ENCODE measurements at regions not wholly inside any gene's neighbourhood (a gene's known extent, or its start where the extent isn't known, plus 50 kb on each side); places are given as distances from the start of the nearest gene placed in this dataset.

DNA sequence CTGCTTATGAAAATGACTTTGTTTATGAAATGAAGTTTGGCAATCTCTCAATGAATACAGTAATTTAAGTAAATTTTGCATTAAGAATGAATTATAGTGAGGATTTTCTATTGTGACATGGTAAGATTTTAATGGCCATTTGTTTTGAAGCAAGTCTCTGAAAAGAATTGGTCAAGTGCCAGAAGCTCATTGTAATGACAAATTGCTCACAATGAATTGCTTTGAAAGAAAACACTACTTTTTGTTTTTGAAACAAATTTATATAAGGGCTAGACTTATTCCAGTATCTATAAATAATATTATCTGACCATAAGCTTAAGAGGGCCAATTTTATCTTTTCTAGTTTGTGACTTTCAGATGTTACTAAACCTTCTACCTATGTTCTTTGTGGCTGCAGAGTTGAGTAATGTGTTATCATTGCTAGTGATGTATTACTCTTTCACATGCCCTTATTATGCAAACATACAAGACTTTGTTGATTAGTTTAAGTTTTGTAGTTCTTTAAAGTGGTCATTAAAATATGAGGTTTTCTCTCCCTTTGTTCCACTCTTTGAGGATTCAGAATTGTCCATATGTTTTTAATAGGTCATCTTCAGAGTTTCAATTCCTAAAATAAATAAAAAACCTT lies 93.0 kb upstream of the ZNF608 start:
- DNase-seq (ENCODE audit: low spot score) (no peak), FAIRE-seq (no peak)

DNA sequence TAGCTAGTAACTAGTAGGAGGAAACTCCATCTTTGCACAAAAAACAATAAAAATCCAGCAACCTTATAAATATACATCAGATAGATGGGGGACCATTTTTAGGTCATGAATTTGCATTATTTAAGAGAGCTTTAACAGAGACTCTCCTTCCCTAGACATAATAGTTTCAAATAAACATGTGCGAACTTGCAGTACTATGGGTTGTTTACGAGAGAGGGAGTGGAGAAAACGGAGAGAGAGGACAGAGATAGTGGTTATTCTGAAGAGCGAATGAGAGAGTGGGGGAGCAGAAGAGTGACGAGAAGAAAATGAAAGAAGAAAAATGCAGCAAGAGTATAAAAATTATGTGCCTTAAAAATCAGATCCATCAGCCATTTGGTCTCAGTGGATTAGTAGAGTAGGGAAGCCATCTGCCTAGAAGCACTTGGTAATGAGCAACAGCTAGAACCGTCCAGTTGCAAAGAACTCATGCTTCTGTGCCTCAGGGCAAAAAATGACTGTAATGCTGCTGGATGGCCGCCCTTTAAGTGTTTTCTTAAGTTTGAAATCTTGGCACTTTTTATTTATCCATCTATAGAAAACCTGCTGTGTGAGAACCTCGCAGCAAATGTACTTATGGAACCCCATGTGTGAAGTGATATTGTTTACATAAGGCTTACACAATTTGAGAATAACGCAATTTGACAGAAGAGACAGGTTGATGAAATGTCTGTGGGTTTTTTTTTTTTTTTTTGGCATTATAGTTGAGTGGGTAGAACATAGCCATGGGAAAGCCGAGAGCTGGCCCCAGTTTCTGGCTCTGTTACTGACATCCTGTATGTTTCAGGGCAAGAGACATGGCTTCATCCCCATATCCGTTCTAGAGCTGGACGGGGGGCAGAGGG lies 95.6 kb upstream of the ZNF608 start:
- no peak for DNase-seq (ENCODE audit: low spot score)
- FAIRE-seq: no peak

DNA sequence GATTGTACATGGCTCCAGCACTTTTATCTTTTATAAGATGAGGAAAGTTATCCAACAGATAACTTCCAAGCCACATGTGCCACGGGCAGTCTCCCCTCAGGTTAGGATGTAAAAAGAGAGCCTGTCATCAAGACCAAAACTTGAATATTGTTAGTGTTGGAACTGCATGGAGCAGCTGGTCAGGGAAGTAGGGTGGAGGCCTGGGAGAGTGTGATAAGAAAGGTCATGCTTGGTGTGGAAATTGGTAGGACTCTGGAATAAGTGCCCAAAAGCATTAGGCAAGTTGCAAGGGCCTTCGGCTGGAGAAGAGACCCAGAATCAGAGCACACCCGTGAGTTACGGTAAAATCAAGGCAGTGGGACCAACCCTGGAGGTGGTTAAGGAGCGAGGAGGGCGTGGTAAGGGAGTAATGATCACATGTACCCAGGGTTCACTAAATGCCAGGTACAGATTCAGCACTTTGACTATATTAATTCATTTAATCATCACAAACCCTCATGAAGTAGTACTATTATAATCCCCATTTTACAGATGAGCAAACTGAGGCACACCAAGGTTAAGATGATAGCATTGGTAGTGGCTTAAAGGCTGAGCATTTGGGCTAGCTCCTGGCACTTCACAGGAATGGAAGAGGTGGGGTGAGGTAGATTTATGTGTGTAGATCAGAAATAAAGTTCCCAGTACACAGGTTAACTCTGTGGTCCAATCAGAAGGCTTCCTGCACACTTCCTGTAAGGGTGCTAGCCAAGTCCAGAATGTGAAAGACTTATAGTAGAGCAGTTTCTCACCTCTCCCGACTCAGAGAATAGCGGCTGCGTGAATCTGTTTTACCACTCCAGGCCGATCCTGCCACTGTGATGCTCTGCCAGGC lies 96.5 kb upstream of the ZNF608 start:
- no peak for FAIRE-seq
- no peak for DNase-seq (ENCODE audit: low spot score)

DNA sequence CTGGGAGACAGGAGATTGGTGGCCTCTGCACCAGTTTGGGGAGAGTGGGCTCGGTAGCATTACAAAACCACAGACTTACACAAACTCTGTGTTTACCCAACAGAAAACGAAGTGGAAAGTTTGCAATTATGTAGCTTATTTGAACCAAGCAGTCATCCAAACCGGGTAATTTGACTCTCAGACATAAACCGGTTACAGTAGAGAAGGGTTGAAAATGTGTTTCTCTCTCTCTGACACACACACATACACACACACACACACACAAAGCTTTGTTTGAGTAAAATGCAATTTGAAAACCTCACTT lies 97.1 kb upstream of the ZNF608 start:
- no peak for DNase-seq (ENCODE audit: low spot score)
- FAIRE-seq: no peak

DNA sequence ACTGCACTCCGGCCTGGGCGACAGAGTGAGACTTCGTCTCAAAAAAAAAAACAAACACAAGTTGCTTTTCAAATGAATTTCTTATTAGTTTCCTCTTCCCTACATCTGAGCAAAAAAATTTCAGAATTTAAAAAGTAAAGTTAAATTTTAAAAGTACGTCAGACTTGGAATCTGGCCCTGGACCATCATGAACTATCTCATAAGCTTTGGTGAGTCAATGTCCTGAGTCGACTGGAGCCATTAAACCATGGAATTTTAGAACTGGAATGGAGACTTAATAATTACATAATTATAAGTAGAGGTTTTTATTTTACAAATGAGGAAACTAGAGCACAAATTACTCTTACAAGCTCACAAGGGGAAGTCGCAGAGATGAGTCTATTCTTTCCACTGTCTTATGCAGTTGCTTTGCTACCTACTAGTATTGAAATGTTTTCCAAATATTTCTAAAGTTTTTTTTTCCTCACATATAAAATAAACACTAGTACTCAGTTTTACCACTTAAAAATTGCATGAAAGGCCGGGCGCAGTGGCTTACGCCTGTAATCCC lies 98.0 kb upstream of the ZNF608 start:
- no peak for FAIRE-seq
- no peak for DNase-seq (ENCODE audit: low spot score)

DNA sequence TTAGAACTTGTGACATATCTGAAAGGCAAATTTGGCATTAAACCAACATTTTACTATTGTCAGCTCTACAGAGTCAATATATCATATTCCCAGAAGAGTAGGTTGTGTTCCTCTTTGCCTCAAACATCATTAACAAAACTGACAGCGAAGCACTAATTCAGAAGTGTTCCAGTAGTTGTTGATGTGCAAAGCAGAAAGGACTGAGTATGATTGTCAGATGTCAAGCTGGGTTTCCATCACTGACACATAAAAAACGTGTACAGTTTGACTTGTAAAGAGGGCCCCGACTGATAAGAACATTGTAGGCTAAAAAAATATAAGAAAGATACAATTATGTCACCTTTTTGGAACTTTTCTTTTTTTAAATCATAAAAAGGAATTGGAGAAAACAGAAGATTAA lies 101.5 kb upstream of the ZNF608 start:
- DNase-seq (ENCODE audit: low spot score): no peak
- FAIRE-seq: no peak

DNA sequence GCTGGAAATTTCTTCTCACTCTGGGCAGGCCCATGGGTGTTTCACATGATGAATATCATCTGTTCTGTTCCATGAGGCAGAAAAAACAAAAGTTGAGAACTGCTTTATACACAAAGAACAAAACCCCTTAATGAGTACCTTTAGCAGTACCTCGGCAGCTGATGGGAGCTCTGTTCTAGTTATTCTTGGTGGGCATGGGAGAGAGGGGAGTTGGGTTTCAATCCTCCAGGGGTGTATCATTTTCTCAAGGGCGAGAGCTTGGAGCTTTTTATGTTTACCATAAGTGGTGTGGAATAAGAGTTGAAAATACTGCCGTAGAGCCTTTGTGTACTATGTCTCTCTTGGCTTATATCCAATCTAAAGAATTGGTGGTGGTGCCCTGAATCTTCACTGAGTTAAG lies 103.3 kb upstream of the ZNF608 start:
- FAIRE-seq: no peak
- no peak for DNase-seq (ENCODE audit: low spot score)

DNA sequence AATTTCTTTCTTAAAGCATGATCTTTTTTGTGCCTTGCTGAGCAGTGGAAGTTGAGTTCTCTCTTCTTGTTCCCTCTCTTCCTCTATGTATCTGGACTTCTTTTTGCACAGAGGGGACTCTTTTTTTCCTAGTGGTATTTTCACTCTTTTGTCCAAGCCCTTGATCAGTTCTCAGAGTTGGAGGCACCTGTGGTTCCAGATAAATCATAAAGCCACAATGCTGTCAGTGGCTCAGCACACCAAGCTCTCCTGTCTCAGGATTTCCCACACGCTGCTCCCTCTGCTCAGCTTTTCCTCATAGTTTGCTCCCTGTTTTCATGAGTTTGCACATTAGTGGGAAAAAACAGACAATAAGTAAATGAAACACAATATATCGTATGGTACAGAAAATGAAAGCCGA lies 110.3 kb upstream of the ZNF608 start:
- FAIRE-seq: no peak
- DNase-seq (ENCODE audit: low spot score): no peak

DNA sequence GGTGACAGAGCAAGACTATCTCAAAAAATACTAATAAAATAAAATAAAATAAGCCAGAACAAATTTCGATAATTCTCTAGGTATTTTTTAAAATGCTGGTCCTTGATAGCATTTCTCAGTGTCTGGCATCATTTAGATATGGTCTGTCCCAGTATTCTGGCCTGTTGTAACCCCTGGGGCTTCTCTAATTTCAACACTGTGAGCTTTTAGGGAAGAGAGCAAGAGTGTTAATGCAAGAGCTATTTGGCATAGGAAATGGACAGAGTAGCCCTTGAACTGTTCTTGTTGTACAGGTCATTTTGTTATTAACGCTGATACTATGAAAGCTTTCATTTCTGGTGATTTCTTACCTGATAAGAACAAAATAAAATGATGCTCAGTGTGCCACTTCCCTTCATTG lies 112.2 kb upstream of the ZNF608 start:
- DNase-seq (ENCODE audit: low spot score) (no peak), FAIRE-seq (no peak)

DNA sequence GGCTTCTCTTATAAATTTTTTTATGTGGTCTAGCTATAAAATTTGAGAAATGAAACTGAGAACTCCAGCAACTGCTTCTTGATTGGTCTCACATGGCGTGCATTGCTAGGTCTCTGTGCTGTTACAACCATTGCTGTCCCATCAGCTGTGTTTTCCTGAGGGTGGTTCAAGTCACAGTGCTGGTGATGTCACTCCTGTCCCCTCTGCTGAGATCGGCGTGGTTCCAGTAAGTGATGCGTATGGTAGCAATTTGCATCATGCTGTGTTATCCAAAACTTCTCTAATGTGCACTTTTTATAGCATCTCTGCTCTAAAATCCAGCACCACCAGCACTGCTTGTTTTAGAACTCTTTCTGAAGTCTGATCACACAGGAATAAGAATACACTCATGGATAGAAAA lies 112.6 kb upstream of the ZNF608 start:
- FAIRE-seq (no peak), DNase-seq (ENCODE audit: low spot score) (no peak)

DNA sequence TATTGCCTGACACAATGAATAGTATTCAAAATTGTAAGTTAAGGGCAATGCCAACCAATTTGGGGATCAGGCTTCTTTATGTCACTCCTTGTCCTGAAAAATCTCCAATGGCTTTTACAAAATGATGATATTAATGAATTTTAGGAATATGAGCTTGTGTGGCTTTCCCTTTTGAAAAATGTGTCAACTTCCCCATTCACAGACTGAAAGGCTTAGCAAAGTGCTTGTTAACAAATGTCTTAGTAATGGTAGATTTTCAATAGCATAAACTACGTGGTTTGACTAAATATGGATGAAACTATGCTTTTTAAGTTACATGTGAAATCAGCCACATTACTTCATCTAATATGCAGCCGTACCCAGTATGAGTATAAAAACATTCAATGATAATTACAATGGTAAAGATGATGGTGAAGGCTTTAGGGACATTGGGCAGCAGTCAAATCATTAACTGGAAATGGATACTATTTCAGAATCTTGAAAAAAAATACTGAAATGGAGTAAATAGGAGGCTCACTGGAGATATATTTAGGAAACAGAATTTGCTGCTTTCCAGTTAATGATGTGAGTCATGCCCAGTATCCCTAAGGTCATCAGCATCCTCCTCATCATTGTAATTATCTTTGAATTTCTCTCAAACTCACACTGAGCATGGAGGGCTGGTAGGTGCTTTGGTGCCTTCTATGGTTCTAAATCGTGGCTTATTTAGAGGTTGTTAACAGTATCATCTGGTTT lies 113.3 kb upstream of the ZNF608 start:
- FAIRE-seq (no peak), DNase-seq (ENCODE audit: low spot score) (no peak)

DNA sequence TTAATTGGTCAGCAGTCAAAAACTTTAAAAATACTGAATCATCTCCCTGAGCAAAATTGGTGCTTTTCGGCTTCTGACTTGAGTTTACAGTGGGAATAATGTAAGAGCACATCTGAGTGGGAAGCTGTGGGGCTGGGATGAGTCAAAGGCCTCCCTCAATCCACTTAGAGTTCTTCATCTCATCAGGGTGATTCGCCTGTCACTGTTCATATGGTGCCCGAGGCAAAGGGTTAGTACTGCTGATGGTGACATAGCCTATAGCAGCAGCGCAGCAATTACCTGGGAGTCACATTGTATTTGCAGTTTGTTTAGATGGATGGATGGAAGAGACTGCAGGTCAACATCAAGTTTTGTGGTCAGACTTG lies 113.8 kb upstream of the ZNF608 start:
- DNase-seq (ENCODE audit: low spot score) (no peak), FAIRE-seq (peak; percentile 17)

DNA sequence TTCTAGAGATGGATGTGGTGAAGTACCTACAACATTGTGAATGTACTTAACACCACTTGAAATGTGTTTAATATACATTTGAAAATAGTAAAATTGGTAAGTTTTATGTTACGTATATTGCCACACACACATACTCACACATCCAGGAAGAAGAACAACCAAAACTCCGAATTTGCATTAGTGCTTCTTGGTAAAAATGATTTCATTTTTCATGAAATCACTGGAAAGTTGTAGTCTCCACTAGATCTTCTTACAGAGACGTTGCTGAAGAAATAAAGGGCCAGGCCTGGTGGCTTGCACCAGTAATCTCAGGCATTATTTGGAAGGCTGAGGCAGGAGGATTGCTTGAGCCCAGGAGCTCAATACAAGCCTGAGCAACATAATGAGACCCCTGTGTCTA lies 118.6 kb upstream of the ZNF608 start:
- no peak for FAIRE-seq
- DNase-seq (ENCODE audit: low spot score): no peak

DNA sequence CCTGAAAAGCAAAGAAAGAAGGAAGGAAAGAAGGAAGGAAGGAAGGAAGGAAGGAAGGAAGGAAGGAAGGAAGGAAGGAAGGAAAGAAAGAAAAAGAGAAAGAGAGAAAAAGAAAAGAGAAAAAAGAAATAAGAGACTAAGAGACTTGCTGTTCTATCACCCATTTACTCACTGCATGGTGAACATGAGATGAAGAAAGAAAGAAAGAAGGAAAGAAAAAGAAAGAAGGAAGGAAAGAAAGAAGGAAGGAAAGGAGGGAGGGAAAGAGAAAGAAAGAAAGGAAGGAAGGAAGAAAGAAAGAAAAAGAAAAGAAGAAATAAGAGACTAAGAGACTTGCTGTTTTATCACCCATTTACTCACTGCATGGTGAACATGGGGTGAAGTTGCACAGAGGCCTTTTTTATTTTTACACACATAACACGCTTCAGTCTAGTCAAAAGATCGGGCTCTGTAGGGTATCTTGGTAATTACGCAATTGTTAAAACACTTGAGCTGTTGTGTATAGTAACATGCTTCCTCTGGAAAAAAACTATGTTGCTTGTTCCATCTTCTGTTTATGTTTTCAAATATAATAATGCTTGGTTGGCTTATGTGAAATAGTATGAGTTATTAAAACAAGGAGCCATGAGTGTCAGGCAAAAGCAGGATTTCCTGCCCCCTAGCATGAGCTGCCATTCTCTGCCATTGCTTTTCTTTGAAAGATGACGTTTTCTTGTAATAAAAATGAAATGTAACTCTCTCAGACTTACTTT lies 119.3 kb upstream of the ZNF608 start:
- DNase-seq (ENCODE audit: low spot score) (no peak), FAIRE-seq (no peak)

DNA sequence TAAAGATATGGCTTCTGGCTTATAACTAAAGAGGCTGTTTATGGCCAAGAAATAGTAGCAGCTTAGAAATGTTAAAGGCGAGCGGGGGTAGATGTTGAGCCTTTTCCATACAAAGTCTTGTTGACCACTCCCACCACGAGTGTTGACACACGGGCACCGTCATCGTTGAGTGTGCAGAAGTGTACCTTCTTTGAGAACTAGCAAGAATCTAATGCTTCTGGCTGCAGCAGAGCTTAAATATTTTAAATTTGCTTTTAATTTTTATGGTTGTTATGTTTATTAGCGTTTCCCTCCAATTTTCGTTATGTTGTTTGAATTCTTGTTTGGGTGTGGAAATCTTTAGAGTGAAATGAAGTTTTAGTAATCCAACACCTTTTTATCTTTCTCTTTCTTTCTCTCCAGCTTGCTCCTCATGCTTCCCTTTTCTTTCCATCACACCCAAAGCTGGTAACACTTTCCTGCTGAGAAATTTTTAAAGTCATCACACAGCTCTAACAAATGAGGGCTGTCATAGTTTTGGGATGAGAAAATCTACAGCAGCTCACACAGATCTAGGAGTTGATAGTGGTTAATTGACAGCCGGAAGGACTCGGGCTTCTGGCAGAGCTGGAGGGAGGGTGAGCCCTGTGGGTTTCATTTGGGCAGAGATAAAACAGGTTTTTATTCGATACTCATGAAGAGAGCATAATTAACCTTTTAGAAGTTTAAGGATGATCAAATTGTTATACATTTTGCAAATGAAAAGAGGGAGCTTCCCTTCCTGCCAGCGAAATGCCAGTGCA lies 120.1 kb upstream of the ZNF608 start:
- DNase-seq (ENCODE audit: low spot score): peak; percentile 16

DNA sequence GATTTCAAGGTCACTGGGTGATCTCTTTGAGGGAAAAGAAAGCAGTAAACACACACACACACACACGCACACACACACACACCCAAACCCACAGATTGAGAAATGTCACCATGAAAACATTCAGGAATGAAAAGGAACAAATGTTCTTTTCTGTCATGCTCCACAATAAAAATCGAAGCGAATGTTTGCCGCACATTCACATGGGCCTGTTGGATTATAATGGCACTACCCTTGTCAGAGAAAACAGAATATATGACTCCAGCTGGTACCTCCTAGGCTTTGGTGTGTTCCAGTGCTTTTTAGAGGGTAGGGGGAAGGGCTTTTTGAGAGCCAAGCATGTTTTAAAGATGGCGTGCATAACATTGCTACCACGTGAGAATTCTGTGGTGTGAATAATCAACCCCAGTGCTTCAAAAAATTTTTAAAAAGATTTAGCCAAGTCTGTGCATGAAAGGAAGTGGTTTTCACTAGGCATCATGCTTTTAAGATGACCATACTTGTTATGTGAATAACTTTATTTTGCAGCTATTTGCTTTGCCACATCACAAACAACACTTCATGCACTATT lies 120.8 kb upstream of the ZNF608 start:
- DNase-seq (ENCODE audit: low spot score) (peak; percentile 25), FAIRE-seq (no peak)

More for the DNA sequence above, 120.1 kb upstream of the ZNF608 start:
- no peak for FAIRE-seq

DNA sequence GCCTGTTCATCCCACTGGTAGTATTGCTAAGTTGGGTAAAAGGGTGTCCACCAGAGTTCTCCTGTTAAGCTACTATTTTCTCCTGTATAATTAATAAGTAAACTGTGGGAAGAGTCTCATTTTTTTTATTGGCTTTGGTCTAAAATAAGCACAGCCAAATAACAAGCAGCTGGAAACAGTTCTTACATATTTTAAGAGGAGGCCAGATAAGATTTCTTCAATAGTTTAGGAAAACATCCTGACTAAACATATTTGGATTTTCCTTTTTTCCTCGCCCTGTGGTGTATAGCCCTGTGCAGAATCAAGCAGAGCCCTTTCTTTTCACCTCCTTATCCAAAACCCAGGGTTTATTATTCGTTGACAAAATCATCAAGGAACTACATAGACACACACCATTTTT lies 122.2 kb upstream of the ZNF608 start:
- no peak for DNase-seq (ENCODE audit: low spot score)
- no peak for FAIRE-seq

DNA sequence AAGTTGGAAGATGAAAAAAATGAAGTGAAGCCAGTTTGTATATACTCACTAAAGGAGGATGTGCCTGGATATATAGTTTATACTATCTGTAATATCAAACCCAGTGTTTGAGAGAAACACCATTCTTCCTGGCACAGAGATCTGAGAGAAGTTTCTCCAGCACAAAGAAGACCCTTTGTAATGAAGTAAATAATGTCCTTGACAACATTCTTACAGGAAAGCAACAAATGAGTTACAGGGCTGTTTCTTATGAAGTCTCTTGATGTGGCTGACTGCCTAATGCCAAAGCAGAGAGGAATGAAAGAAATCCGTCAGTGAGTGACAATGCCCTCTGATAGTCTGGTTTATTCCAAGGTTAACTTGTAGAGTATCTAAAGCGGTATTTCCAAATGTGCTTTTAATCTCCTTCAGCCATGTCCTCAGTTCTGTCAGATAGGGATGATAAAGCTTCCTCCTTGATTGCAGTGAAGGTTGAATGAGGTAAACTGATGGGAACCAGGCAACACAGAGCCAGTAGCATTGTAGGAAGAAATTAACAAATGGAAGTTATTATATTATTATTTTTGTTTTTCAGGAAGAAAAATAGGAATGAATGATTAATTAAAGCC lies 123.1 kb upstream of the ZNF608 start:
- DNase-seq (ENCODE audit: low spot score) (no peak), FAIRE-seq (no peak)

DNA sequence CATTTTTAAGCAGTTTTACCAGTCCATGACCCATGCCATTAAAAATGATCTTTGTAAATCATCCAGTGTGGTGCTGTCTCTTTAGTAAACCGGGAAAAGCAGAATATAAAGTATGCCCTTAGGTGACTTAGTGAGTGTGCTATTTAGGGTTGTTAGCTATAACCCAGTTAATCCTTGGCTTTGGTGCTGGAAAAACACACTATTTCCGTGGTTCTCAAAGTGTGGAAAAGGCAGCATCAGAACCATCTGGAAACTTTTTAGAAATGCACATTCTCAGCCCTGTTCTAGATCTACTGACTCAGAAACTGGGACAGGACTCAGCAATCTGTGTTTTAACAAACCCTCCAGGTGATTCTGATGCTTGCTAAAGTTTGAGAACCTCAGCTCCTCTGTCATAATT lies 123.6 kb upstream of the ZNF608 start:
- FAIRE-seq: no peak

More for the DNA sequence above, 123.6 kb upstream of the ZNF608 start:
- no peak for DNase-seq (ENCODE audit: low spot score)

Measured in urothelium cell line (cell line).